ENCODE measurements at regions not wholly inside any gene's neighbourhood (a gene's known extent, or its start where the extent isn't known, plus 50 kb on each side); places are given as distances from the start of the nearest gene placed in this dataset.

GRCh38 chr1:73756817-73757216, 441.2 kb downstream of the LRRIQ3 start:
- no peaks in the 10 kb centered on the region for H3K27me3 ChIP-seq (ENCODE audit: control insufficient read depth, insufficient read depth, low read length)
- no peak for DNase-seq
- WGBS (ENCODE audit: insufficient coverage) = no CpG with 5 or more reads among the region's 2 CpGs
- no peaks in the 10 kb centered on the region for H3K36me3 ChIP-seq (ENCODE audit: control insufficient read depth, insufficient read depth, low read length)
- H3K27ac ChIP-seq (ENCODE audit: low read length) = no peak overlapping the region
- no peaks in the 10 kb centered on the region for H3K9me3 ChIP-seq (replicated peaks; ENCODE audit: control insufficient read depth, low read depth, low read length)
- H3K4me1 ChIP-seq (ENCODE audit: control insufficient read depth, insufficient read depth, low read length) = no peaks in the 10 kb centered on the region
- H3K4me3 ChIP-seq (ENCODE audit: low read length) = no peak overlapping the region

GRCh38 chr1:73755649-73756048, 442.3 kb downstream of the LRRIQ3 start:
- Histone ChIP-seq H3K27me3 (ENCODE audit: control insufficient read depth, insufficient read depth, low read length) (no peaks in the 10 kb centered on the region), H3K4me1 (ENCODE audit: control insufficient read depth, insufficient read depth, low read length) (no peaks in the 10 kb centered on the region), H3K36me3 (ENCODE audit: control insufficient read depth, insufficient read depth, low read length) (no peaks in the 10 kb centered on the region), H3K4me3 (ENCODE audit: low read length) (no peak overlapping the region), H3K27ac (ENCODE audit: low read length) (no peak overlapping the region), H3K9me3 (replicated peaks; ENCODE audit: control insufficient read depth, low read depth, low read length) (no peaks in the 10 kb centered on the region)
- DNase-seq = no peak
- no CpG with 5 or more reads among the region's 2 CpGs for WGBS (ENCODE audit: insufficient coverage)

GRCh38 chr1:73749996-73750395, 448.0 kb downstream of the LRRIQ3 start:
- peaks cover 3% of the 10 kb centered on the region for H3K9me3 ChIP-seq (replicated peaks; ENCODE audit: control insufficient read depth, low read depth, low read length)

GRCh38 chr1:73744985-73745384, 453.0 kb downstream of the LRRIQ3 start:
- no peaks in the 10 kb centered on the region for H3K36me3 ChIP-seq (ENCODE audit: control insufficient read depth, insufficient read depth, low read length)
- no peak overlapping the region for H3K27ac ChIP-seq (ENCODE audit: low read length)
- H3K4me1 ChIP-seq (ENCODE audit: control insufficient read depth, insufficient read depth, low read length) = no peaks in the 10 kb centered on the region
- H3K9me3 ChIP-seq (replicated peaks; ENCODE audit: control insufficient read depth, low read depth, low read length) = peaks cover 3% of the 10 kb centered on the region
- H3K4me3 ChIP-seq (ENCODE audit: low read length) = no peak overlapping the region
- no peak for DNase-seq
- no peaks in the 10 kb centered on the region for H3K27me3 ChIP-seq (ENCODE audit: control insufficient read depth, insufficient read depth, low read length)

More at GRCh38 chr1:73749996-73750395, 448.0 kb downstream of the LRRIQ3 start:
- Histone ChIP-seq H3K27ac (ENCODE audit: low read length) (no peak overlapping the region), H3K36me3 (ENCODE audit: control insufficient read depth, insufficient read depth, low read length) (no peaks in the 10 kb centered on the region), H3K4me3 (ENCODE audit: low read length) (no peak overlapping the region), H3K27me3 (ENCODE audit: control insufficient read depth, insufficient read depth, low read length) (no peaks in the 10 kb centered on the region), H3K4me1 (ENCODE audit: control insufficient read depth, insufficient read depth, low read length) (no peaks in the 10 kb centered on the region)
- DNase-seq = no peak

- no peaks in the 10 kb centered on the region for H3K9me3 ChIP-seq (replicated peaks; ENCODE audit: control insufficient read depth, low read depth, low read length)
- no peaks in the 10 kb centered on the region for H3K4me1 ChIP-seq (ENCODE audit: control insufficient read depth, insufficient read depth, low read length)
- H3K27me3 ChIP-seq (ENCODE audit: control insufficient read depth, insufficient read depth, low read length) = no peaks in the 10 kb centered on the region
- no peak for DNase-seq
- no peak overlapping the region for H3K27ac ChIP-seq (ENCODE audit: low read length)
- H3K4me3 ChIP-seq (ENCODE audit: low read length) = no peak overlapping the region
- no peaks in the 10 kb centered on the region for H3K36me3 ChIP-seq (ENCODE audit: control insufficient read depth, insufficient read depth, low read length)
- no CpG with 5 or more reads among the region's 2 CpGs for WGBS (ENCODE audit: insufficient coverage)
These were observed 461.9 kb downstream of the LRRIQ3 start for GRCh38 chr1:73736125-73736524.

GRCh38 chr1:73727036-73727435, 470.9 kb downstream of the LRRIQ3 start:
- Histone ChIP-seq H3K4me1 (ENCODE audit: control insufficient read depth, insufficient read depth, low read length) (no peaks in the 10 kb centered on the region), H3K36me3 (ENCODE audit: control insufficient read depth, insufficient read depth, low read length) (no peaks in the 10 kb centered on the region), H3K9me3 (replicated peaks; ENCODE audit: control insufficient read depth, low read depth, low read length) (no peaks in the 10 kb centered on the region), H3K27me3 (ENCODE audit: control insufficient read depth, insufficient read depth, low read length) (no peaks in the 10 kb centered on the region), H3K4me3 (ENCODE audit: low read length) (no peak overlapping the region), H3K27ac (ENCODE audit: low read length) (no peak overlapping the region)
- DNase-seq = peak; percentile 11

- Histone ChIP-seq H3K9me3 (replicated peaks; ENCODE audit: control insufficient read depth, low read depth, low read length) (no peaks in the 10 kb centered on the region), H3K4me1 (ENCODE audit: control insufficient read depth, insufficient read depth, low read length) (no peaks in the 10 kb centered on the region), H3K27me3 (ENCODE audit: control insufficient read depth, insufficient read depth, low read length) (no peaks in the 10 kb centered on the region), H3K4me3 (ENCODE audit: low read length) (no peak overlapping the region), H3K36me3 (ENCODE audit: control insufficient read depth, insufficient read depth, low read length) (no peaks in the 10 kb centered on the region), H3K27ac (ENCODE audit: low read length) (no peak overlapping the region)
- WGBS (ENCODE audit: insufficient coverage) = 86% methylated on average over 1 of the region's 1 CpG
- DNase-seq = no peak
These were observed 475.9 kb downstream of the LRRIQ3 start for GRCh38 chr1:73722055-73722454.

GRCh38 chr1:73717976-73718375, 480.0 kb downstream of the LRRIQ3 start:
- no peak for DNase-seq
- Histone ChIP-seq H3K27ac (ENCODE audit: low read length) (no peak overlapping the region), H3K4me1 (ENCODE audit: control insufficient read depth, insufficient read depth, low read length) (no peaks in the 10 kb centered on the region), H3K9me3 (replicated peaks; ENCODE audit: control insufficient read depth, low read depth, low read length) (no peaks in the 10 kb centered on the region), H3K36me3 (ENCODE audit: control insufficient read depth, insufficient read depth, low read length) (no peaks in the 10 kb centered on the region), H3K27me3 (ENCODE audit: control insufficient read depth, insufficient read depth, low read length) (no peaks in the 10 kb centered on the region), H3K4me3 (ENCODE audit: low read length) (no peak overlapping the region)
- WGBS (ENCODE audit: insufficient coverage) = no CpG with 5 or more reads among the region's 1 CpG

- H3K27me3 ChIP-seq (ENCODE audit: control insufficient read depth, insufficient read depth, low read length) = no peaks in the 10 kb centered on the region
- no peaks in the 10 kb centered on the region for H3K4me1 ChIP-seq (ENCODE audit: control insufficient read depth, insufficient read depth, low read length)
- WGBS (ENCODE audit: insufficient coverage) = no CpG with 5 or more reads among the region's 1 CpG
- no peak overlapping the region for H3K4me3 ChIP-seq (ENCODE audit: low read length)
- no peak overlapping the region for H3K27ac ChIP-seq (ENCODE audit: low read length)
- DNase-seq = no peak
- no peaks in the 10 kb centered on the region for H3K9me3 ChIP-seq (replicated peaks; ENCODE audit: control insufficient read depth, low read depth, low read length)
- no peaks in the 10 kb centered on the region for H3K36me3 ChIP-seq (ENCODE audit: control insufficient read depth, insufficient read depth, low read length)
These were observed 486.9 kb downstream of the LRRIQ3 start for GRCh38 chr1:73711089-73711488.

- DNase-seq = peak; percentile 35
- H3K36me3 ChIP-seq (ENCODE audit: control insufficient read depth, insufficient read depth, low read length) = no peaks in the 10 kb centered on the region
- no peaks in the 10 kb centered on the region for H3K9me3 ChIP-seq (replicated peaks; ENCODE audit: control insufficient read depth, low read depth, low read length)
- no CpG with 5 or more reads among the region's 1 CpG for WGBS (ENCODE audit: insufficient coverage)
- no peak overlapping the region for H3K27ac ChIP-seq (ENCODE audit: low read length)
- no peaks in the 10 kb centered on the region for H3K4me1 ChIP-seq (ENCODE audit: control insufficient read depth, insufficient read depth, low read length)
- no peak overlapping the region for H3K4me3 ChIP-seq (ENCODE audit: low read length)
- H3K27me3 ChIP-seq (ENCODE audit: control insufficient read depth, insufficient read depth, low read length) = no peaks in the 10 kb centered on the region
These were observed 496.1 kb downstream of the LRRIQ3 start for GRCh38 chr1:73701826-73702225.

GRCh38 chr1:73676186-73676585, 521.8 kb downstream of the LRRIQ3 start:
- H3K9me3 ChIP-seq (replicated peaks; ENCODE audit: control insufficient read depth, low read depth, low read length) = no peaks in the 10 kb centered on the region
- no peaks in the 10 kb centered on the region for H3K36me3 ChIP-seq (ENCODE audit: control insufficient read depth, insufficient read depth, low read length)
- no peaks in the 10 kb centered on the region for H3K27me3 ChIP-seq (ENCODE audit: control insufficient read depth, insufficient read depth, low read length)
- no peaks in the 10 kb centered on the region for H3K4me1 ChIP-seq (ENCODE audit: control insufficient read depth, insufficient read depth, low read length)
- no peak overlapping the region for H3K4me3 ChIP-seq (ENCODE audit: low read length)
- DNase-seq = peak; percentile 10
- no CpG with 5 or more reads among the region's 3 CpGs for WGBS (ENCODE audit: insufficient coverage)
- H3K27ac ChIP-seq (ENCODE audit: low read length) = no peak overlapping the region
